ENCODE measurements at regions not wholly inside any gene's neighbourhood (a gene's known extent, or its start where the extent isn't known, plus 50 kb on each side); places are given as distances from the start of the nearest gene placed in this dataset.

DNA sequence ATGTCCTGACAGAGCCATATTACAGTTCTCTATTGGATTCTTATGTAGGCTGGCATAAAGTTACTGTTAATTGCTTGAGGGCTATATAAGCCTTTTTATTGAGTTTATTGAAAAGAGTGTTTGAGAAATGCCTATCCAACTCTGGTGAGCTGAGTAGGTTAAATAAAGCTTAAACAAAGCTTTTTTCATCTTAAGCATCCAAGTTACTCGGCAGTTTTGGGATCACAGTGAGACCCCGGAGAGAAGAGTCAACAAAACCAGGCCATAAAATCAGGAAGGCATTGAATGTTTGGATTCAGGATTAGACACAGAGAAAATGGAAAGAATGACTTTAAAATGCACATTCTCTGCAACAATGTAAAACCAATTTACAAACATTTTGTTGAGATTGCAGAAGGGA lies 588.5 kb downstream of the DACH1 start:
- no peak for TF ChIP-seq TEAD4 (IDR thresholded peaks at IDR 0.05; ENCODE audit: borderline replicate concordance, insufficient read depth)
- TF ChIP-seq, protein P1, sequence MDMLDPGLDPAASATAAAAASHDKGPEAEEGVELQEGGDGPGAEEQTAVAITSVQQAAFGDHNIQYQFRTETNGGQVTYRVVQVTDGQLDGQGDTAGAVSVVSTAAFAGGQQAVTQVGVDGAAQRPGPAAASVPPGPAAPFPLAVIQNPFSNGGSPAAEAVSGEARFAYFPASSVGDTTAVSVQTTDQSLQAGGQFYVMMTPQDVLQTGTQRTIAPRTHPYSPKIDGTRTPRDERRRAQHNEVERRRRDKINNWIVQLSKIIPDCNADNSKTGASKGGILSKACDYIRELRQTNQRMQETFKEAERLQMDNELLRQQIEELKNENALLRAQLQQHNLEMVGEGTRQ (IDR thresholded peaks at IDR 0.05; ENCODE audit: borderline replicate concordance, low read depth, low read length) = no peak
- TF ChIP-seq, protein P2, sequence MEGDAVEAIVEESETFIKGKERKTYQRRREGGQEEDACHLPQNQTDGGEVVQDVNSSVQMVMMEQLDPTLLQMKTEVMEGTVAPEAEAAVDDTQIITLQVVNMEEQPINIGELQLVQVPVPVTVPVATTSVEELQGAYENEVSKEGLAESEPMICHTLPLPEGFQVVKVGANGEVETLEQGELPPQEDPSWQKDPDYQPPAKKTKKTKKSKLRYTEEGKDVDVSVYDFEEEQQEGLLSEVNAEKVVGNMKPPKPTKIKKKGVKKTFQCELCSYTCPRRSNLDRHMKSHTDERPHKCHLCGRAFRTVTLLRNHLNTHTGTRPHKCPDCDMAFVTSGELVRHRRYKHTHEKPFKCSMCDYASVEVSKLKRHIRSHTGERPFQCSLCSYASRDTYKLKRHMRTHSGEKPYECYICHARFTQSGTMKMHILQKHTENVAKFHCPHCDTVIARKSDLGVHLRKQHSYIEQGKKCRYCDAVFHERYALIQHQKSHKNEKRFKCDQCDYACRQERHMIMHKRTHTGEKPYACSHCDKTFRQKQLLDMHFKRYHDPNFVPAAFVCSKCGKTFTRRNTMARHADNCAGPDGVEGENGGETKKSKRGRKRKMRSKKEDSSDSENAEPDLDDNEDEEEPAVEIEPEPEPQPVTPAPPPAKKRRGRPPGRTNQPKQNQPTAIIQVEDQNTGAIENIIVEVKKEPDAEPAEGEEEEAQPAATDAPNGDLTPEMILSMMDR (IDR thresholded peaks at IDR 0.05) = no peak
- no peak for TF ChIP-seq SIN3A (IDR thresholded peaks at IDR 0.05; ENCODE audit: borderline replicate concordance, low read depth, low read length)
- TF ChIP-seq, protein P3, sequence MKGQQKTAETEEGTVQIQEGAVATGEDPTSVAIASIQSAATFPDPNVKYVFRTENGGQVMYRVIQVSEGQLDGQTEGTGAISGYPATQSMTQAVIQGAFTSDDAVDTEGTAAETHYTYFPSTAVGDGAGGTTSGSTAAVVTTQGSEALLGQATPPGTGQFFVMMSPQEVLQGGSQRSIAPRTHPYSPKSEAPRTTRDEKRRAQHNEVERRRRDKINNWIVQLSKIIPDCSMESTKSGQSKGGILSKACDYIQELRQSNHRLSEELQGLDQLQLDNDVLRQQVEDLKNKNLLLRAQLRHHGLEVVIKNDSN (IDR thresholded peaks at IDR 0.05; ENCODE audit: borderline replicate concordance, low read depth) = no peak
- no peak for TF ChIP-seq POLR2AphosphoS5 (IDR thresholded peaks at IDR 0.05; ENCODE audit: low read depth, low read length)
- no peak for TF ChIP-seq JUND (IDR thresholded peaks at IDR 0.05)
- TF ChIP-seq FOSL2 (IDR thresholded peaks at IDR 0.05; ENCODE audit: borderline replicate concordance, low read depth) = no peak
- TF ChIP-seq EZH2phosphoT487 (IDR thresholded peaks at IDR 0.05; ENCODE audit: borderline replicate concordance, low read depth) = no peak
- no peak for TF ChIP-seq RAD21 (IDR thresholded peaks at IDR 0.05; ENCODE audit: low read length)
- no peak for TF ChIP-seq EP300 (IDR thresholded peaks at IDR 0.05; ENCODE audit: borderline replicate concordance in 1 of 2, low read depth in 1 of 2, low read length in 1 of 2)
- TF ChIP-seq YY1 (IDR thresholded peaks at IDR 0.05; ENCODE audit: low read depth) = no peak
